T-cell (primary cell): ENCODE measurements at regions not wholly inside any gene's neighbourhood (a gene's known extent, or its start where the extent isn't known, plus 50 kb on each side); places are given as distances from the start of the nearest gene placed in this dataset.

Experiments used
- ATAC-seq, 4 experiments: fragments of 200-7000 bp in 3 of 4; fragments of 150-1000 bp in 1 of 4; cut with Tn5 transposase; replicated peaks in 1 of 4; 1 replicate in 3 of 4; 2 replicates in 1 of 4; pipeline ENCODE4 v1.10.0; 2021; ENCODE audit warnings: moderate library complexity in 3 of 4, mild to moderate bottlenecking in 2 of 4, moderate number of reproducible peaks in 1 of 4
- CTCF ChIA-PET, 2 donors: fragments of 300-600 bp; sonication (Branson Sonifier 250); formaldehyde crosslinking; loops; one replicate each; lab custom pipeline; 2022; ENCODE audit warnings: antibody characterized with exemption in 2 of 2; lab: Charles Lee
- POLR2A ChIA-PET, 2 donors: fragments of 300-600 bp; sonication (Branson Sonifier 250); formaldehyde crosslinking; loops; one replicate each; lab custom pipeline; 2022; ENCODE audit warnings: antibody characterized with exemption in 2 of 2; lab: Charles Lee
- DNase-seq, 35 experiments: peaks; one replicate each; pipeline versions ENCODE4 v3.0.0 to v3.0.0-alpha.2; 2013 to 2023
- H3K27ac ChIP-seq: one replicate; pipeline ENCODE4 v1.5.1; 2013; ENCODE audit warnings: low read length
- H3K27me3 ChIP-seq, 2 experiments: replicated peaks in 1 of 2; 1 replicate in 1 of 2; 2 replicates in 1 of 2; pipeline versions ENCODE4 v1.6.1 to v1.7.0; 2013; ENCODE audit warnings: low read length in 1 of 2, mixed read lengths in 1 of 2; ENCODE audit not compliant: control insufficient read depth in 2 of 2, insufficient read depth in 2 of 2; ENCODE audit errors: extremely low read depth in 1 of 2
- H3K36me3 ChIP-seq, 2 donors: 1 replicate in 1 of 2; 2 replicates in 1 of 2; pipeline versions ENCODE4 v1.6.1 to v1.7.0; 2013; ENCODE audit warnings: low read length in 1 of 2; ENCODE audit not compliant: control insufficient read depth in 2 of 2, insufficient read depth in 1 of 2; ENCODE audit errors: extremely low read depth in 1 of 2
- H3K4me1 ChIP-seq, 2 experiments: 1 replicate in 1 of 2; 2 replicates in 1 of 2; pipeline versions ENCODE4 v1.6.1 to v1.7.0; 2013; ENCODE audit warnings: low read length in 2 of 2, mixed read lengths in 1 of 2; ENCODE audit not compliant: insufficient read depth in 2 of 2, control insufficient read depth in 1 of 2; ENCODE audit errors: extremely low read depth in 1 of 2
- H3K4me3 ChIP-seq, 2 donors: 1 replicate in 1 of 2; 2 replicates in 1 of 2; pipeline versions ENCODE4 v1.5.1 to v1.7.0; 2013; ENCODE audit warnings: mild to moderate bottlenecking in 2 of 2, low read length in 1 of 2, moderate library complexity in 1 of 2; ENCODE audit not compliant: control insufficient read depth in 1 of 2; ENCODE audit errors: extremely low read depth in 1 of 2
- H3K9me3 ChIP-seq: 2 replicates; pipeline ENCODE4 v1.7.0; 2013
- H3K27ac Mint-ChIP-seq, 2 donors: one replicate each; pipeline ENCODE4 v1.8.0; 2020 to 2021; ENCODE audit warnings: mild to moderate bottlenecking in 2 of 2, mixed read lengths in 2 of 2
- H3K27me3 Mint-ChIP-seq, 2 donors: one replicate each; pipeline ENCODE4 v1.8.0; 2021 to 2022; ENCODE audit warnings: mixed read lengths in 2 of 2
- H3K36me3 Mint-ChIP-seq: one replicate; pipeline ENCODE4 v1.8.0; 2021; ENCODE audit warnings: mixed read lengths
- H3K4me1 Mint-ChIP-seq, 3 donors: one replicate each; pipeline ENCODE4 v1.8.0; 2020 to 2022; ENCODE audit warnings: mixed read lengths in 3 of 3, mild to moderate bottlenecking in 1 of 3
- H3K4me3 Mint-ChIP-seq, 3 donors: one replicate each; pipeline ENCODE4 v1.8.0; 2020 to 2022; ENCODE audit warnings: mild to moderate bottlenecking in 3 of 3, mixed read lengths in 3 of 3, moderate library complexity in 3 of 3
- H3K9me3 Mint-ChIP-seq, 3 donors: one replicate each; pipeline ENCODE4 v1.8.0; 2020 to 2022; ENCODE audit warnings: mixed read lengths in 3 of 3
- WGBS: methylation state at CpG from one replicate; pipeline ENCODE4 v1.1.5; 2013; ENCODE audit warnings: missing lambda C conversion rate; ENCODE audit not compliant: insufficient coverage; 5-methylcytosine and 5-hydroxymethylcytosine counted together

DNA sequence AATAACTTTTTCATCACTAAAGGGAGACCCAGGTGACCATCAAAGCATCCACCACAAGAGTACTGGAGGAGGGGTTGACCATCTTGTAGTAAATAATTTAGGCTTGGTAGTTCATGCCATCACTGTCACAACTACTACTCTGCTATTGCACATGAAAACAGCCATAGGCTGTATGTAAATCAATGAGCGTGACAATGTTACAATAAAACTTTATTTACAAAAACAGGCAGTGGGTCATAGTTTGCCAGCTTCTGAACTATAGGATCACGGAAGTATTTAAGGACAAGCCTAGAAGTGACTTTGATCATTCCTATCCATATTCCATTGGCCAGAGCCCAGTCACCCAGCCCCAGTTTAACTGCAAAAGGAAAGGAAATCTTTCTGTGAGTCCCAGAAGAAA lies 153.4 kb downstream of the NUAK1 start:
- ATAC-seq (no peak), DNase-seq (no peak)
- Mint-ChIP-seq H3K4me1 (no peaks in the 10 kb centered on the region), H3K27ac (no peak overlapping the region), H3K27me3 (peaks cover 0 to 6% of the 10 kb centered on the region in 2 donors), H3K36me3 (no peaks in the 10 kb centered on the region), H3K4me3 (no peak overlapping the region), H3K9me3 (peaks cover 0 to 5% (median 0%) of the 10 kb centered on the region in 3 donors)
- ChIA-PET POLR2A (no interaction called here), CTCF (no interaction called here)
- Histone ChIP-seq H3K27me3 (peaks cover 0 to 6% of the 10 kb centered on the region in 2 experiments), H3K9me3 (no peaks in the 10 kb centered on the region), H3K4me1 (no peaks in the 10 kb centered on the region), H3K36me3 (no peaks in the 10 kb centered on the region), H3K27ac (no peak overlapping the region), H3K4me3 (no peak overlapping the region)
- WGBS = no CpG with 5 or more reads among the region's 2 CpGs

DNA sequence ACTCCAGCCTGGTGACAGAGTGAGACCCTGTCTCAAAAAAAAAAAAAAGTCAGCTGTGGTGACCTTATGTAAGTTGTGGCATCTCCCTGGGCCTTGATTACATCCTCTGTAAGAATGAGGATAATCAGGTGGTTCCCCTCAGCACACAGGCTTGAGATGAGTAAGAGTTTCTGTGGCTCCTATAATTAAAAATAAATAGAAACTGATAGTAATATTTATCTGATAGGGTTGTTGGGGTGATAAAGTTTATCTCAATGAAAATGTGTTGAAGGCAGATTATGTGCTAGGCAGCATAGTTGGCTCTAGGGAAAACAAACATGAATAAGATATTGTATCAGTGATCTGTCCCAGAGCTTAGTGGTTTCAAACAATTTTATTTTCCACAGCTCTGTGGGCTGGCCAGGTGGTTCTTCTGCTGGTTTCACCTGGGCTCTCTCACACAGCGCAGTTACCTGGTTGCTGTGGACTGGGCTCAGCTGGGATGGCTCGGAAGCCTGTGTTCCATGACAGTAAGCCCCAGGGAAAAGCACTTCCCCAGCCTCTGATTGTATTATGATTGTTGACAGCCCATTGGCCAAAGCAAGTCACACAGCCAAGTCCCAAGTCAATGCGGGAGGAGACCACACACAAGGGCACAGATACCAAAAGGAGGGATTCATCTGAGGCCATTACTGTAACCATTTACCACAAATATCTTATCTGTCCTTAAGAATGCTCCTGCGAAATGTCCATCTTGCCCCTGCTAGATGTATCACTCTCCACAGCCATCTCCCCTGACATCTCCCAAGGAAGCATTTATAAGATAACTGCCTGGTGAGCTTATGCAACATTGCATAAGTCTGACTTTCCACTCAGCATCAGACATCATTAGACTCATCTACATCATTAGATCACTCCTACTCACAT lies 151.7 kb downstream of the NUAK1 start:
- Histone ChIP-seq H3K36me3 (no peaks in the 10 kb centered on the region), H3K27ac (no peak overlapping the region), H3K27me3 (peaks cover 0 to 2% of the 10 kb centered on the region in 2 experiments), H3K4me3 (no peak overlapping the region), H3K9me3 (no peaks in the 10 kb centered on the region), H3K4me1 (no peaks in the 10 kb centered on the region)
- WGBS = 88% methylated on average over 3 of the region's 4 CpGs
- CTCF ChIA-PET = no interaction called here
- POLR2A ChIA-PET = no interaction called here
- Mint-ChIP-seq H3K36me3 (no peaks in the 10 kb centered on the region), H3K4me1 (no peaks in the 10 kb centered on the region), H3K4me3 (no peak overlapping the region), H3K27ac (no peak overlapping the region), H3K27me3 (peaks cover 0 to 6% of the 10 kb centered on the region in 2 donors), H3K9me3 (peaks cover 0 to 5% (median 0%) of the 10 kb centered on the region in 3 donors)
- ATAC-seq (no peak), DNase-seq (no peak)

DNA sequence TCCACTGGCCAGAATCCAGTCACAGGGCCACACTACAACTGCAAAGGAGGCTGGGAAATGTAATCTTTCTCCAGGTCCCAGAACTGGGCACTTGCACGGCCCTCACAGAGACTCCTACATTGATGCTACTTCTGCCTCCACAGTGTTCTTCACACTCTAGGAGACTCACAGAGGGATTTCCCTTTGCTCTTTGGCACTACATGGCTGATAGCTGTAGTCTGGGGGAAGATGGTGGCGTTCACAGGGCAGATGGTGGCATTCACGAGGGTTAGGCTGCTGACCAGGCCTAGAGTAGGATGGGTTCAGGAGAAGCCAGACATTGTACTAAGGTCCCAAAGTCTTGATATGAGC lies 151.1 kb downstream of the NUAK1 start:
- Histone ChIP-seq H3K4me1 (no peaks in the 10 kb centered on the region), H3K4me3 (no peak overlapping the region), H3K27me3 (peaks cover 0 to 2% of the 10 kb centered on the region in 2 experiments), H3K36me3 (no peaks in the 10 kb centered on the region), H3K9me3 (no peaks in the 10 kb centered on the region), H3K27ac (no peak overlapping the region)
- DNase-seq (no peak), ATAC-seq (no peak)
- Mint-ChIP-seq H3K4me3 (no peak overlapping the region), H3K9me3 (peaks cover 0 to 5% (median 0%) of the 10 kb centered on the region in 3 donors), H3K27ac (no peak overlapping the region), H3K36me3 (no peaks in the 10 kb centered on the region), H3K27me3 (peaks cover 0 to 6% of the 10 kb centered on the region in 2 donors), H3K4me1 (no peaks in the 10 kb centered on the region)
- ChIA-PET CTCF (no interaction called here), POLR2A (no interaction called here)
- WGBS = 38% methylated on average over 2 of the region's 3 CpGs

DNA sequence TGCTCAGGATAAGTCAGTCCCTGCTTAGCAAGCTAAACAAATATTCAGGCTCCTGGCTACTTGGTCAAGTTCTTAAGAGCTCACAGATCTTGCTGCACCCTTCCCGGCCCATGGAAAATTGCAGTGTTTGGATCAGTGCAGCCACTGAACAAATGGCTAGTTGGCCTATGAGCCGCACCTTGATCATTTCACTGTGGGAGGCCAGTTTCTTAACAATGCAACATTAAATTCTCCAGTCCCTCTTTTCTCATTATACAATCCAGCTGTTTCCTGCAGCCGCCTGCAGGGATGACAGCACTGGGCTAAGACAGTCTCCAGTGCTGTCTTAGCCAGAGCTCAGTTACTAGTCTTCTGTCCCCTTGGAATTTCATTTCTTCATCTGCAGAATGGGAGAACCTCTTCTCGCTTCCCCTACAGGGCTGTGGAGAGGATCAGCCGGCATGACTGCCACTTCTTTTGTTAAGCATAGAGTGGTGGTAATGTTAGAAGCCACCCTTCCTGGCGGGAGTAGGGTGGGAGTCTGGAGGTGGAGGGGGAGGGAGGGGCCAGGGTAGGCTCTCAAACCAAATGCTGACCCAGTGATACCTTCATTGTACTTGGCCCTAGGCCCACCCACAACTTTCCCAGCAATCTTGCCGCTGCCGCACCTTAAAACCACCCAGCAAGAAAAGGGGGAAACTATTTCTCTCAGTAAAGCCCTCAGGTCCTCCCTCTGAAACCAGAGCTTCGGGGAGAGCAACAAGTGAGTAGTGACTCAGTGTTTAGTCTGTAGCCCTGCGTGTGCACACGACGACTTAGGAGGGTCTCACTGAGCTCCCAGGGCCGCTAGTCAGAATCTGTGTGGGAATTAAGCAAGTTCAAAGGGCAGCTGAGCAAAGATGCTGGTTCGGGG lies 145.7 kb downstream of the NUAK1 start:
- H3K9me3 Mint-ChIP-seq = peaks cover 0 to under 1% (median 0%) of the 10 kb centered on the region in 3 donors
- Histone ChIP-seq H3K9me3 (no peaks in the 10 kb centered on the region), H3K27ac (no peak overlapping the region), H3K36me3 (no peaks in the 10 kb centered on the region), H3K27me3 (peaks cover 0 to 11% of the 10 kb centered on the region in 2 experiments), H3K4me3 (no peak overlapping the region), H3K4me1 (no peaks in the 10 kb centered on the region)
- H3K27ac Mint-ChIP-seq = no peak overlapping the region
- no peaks in the 10 kb centered on the region for H3K36me3 Mint-ChIP-seq
- POLR2A ChIA-PET = no interaction called here
- no peak for DNase-seq
- H3K4me3 Mint-ChIP-seq = no peak overlapping the region
- CTCF ChIA-PET = no interaction called here
- WGBS = 67% methylated on average over 12 of the region's 14 CpGs
- ATAC-seq = no peak
- H3K4me1 Mint-ChIP-seq = no peaks in the 10 kb centered on the region
- peaks cover 0 to 15% of the 10 kb centered on the region in 2 donors for H3K27me3 Mint-ChIP-seq

GRCh38 chr12:105993766-105994555 lies 144.8 kb downstream of the NUAK1 start:
- Mint-ChIP-seq H3K27ac (no peak overlapping the region), H3K4me3 (no peak overlapping the region), H3K27me3 (peaks cover 0 to 20% of the 10 kb centered on the region in 2 donors), H3K36me3 (no peaks in the 10 kb centered on the region), H3K4me1 (no peaks in the 10 kb centered on the region), H3K9me3 (peaks cover 0 to 5% (median 0%) of the 10 kb centered on the region in 3 donors)
- Histone ChIP-seq H3K36me3 (no peaks in the 10 kb centered on the region), H3K27ac (no peak overlapping the region), H3K4me3 (no peak overlapping the region), H3K27me3 (peaks cover 0 to 11% of the 10 kb centered on the region in 2 experiments), H3K9me3 (no peaks in the 10 kb centered on the region), H3K4me1 (no peaks in the 10 kb centered on the region)
- ATAC-seq (no peak), DNase-seq (no peak)
- 67% methylated on average over 11 of the region's 22 CpGs for WGBS
- POLR2A ChIA-PET = no interaction called here
- CTCF ChIA-PET = no interaction called here

GRCh38 chr12:105995961-105996431 lies 142.8 kb downstream of the NUAK1 start:
- H3K9me3 Mint-ChIP-seq = peaks cover 0 to 9% (median 0%) of the 10 kb centered on the region in 3 donors
- ATAC-seq (no peak), DNase-seq (no peak)
- H3K4me1 Mint-ChIP-seq = no peaks in the 10 kb centered on the region
- H3K4me3 Mint-ChIP-seq = no peak overlapping the region
- Histone ChIP-seq H3K36me3 (no peaks in the 10 kb centered on the region), H3K9me3 (no peaks in the 10 kb centered on the region), H3K27ac (no peak overlapping the region), H3K4me3 (no peak overlapping the region), H3K4me1 (no peaks in the 10 kb centered on the region), H3K27me3 (peaks cover 0 to 11% of the 10 kb centered on the region in 2 experiments)
- H3K27ac Mint-ChIP-seq = no peak overlapping the region
- H3K36me3 Mint-ChIP-seq = no peaks in the 10 kb centered on the region
- WGBS = 93% methylated on average over 3 of the region's 4 CpGs
- H3K27me3 Mint-ChIP-seq = peaks cover 1 to 33% of the 10 kb centered on the region in 2 donors
- ChIA-PET CTCF (no interaction called here), POLR2A (no interaction called here)
